Limb (tissue), 2 donors: ENCODE measurements at regions not wholly inside any gene's neighbourhood (a gene's known extent, or its start where the extent isn't known, plus 50 kb on each side); places are given as distances from the start of the nearest gene placed in this dataset.

ENCODE experiments used
- DNase-seq, 2 donors: peaks; one replicate each; pipeline ENCODE4 v3.0.0-alpha.2; 2016; ENCODE audit errors: extremely low spot score in 2 of 2

- DNase-seq = no peak
Measured at GRCh38 chr22:47394504-47395440, 632.3 kb downstream of the TBC1D22A start.

GRCh38 chr22:47393191-47393590 lies 630.7 kb downstream of the TBC1D22A start:
- DNase-seq = no peak

- no peak for DNase-seq
Measured at GRCh38 chr22:47392729-47393128, 630.3 kb downstream of the TBC1D22A start.

GRCh38 chr22:47392054-47392347 lies 629.6 kb downstream of the TBC1D22A start:
- DNase-seq = no peak

- DNase-seq = no peak
Measured at GRCh38 chr22:47391169-47392053, 629.0 kb downstream of the TBC1D22A start.

- DNase-seq = no peak
Measured at GRCh38 chr22:47390026-47390970, 627.8 kb downstream of the TBC1D22A start.

- DNase-seq = no peak
Measured at GRCh38 chr22:47389201-47389600, 626.8 kb downstream of the TBC1D22A start.

GRCh38 chr22:47388778-47389177 lies 626.3 kb downstream of the TBC1D22A start:
- DNase-seq = no peak

GRCh38 chr22:47388331-47388730 lies 625.9 kb downstream of the TBC1D22A start:
- no peak for DNase-seq

GRCh38 chr22:47386812-47387510 lies 624.5 kb downstream of the TBC1D22A start:
- no peak for DNase-seq

- no peak for DNase-seq
Measured at GRCh38 chr22:47384977-47385376, 622.5 kb downstream of the TBC1D22A start.

- no peak for DNase-seq
Measured at GRCh38 chr22:47382164-47382890, 619.9 kb downstream of the TBC1D22A start.

- DNase-seq = no peak
Measured at GRCh38 chr22:47381240-47381639, 618.8 kb downstream of the TBC1D22A start.

GRCh38 chr22:47380692-47381091 lies 618.2 kb downstream of the TBC1D22A start:
- no peak for DNase-seq

- DNase-seq = no peak
Measured at GRCh38 chr22:47379037-47379436, 616.6 kb downstream of the TBC1D22A start.

- DNase-seq = no peak
Measured at GRCh38 chr22:47377926-47378560, 615.6 kb downstream of the TBC1D22A start.

GRCh38 chr22:47376901-47377505 lies 614.6 kb downstream of the TBC1D22A start:
- DNase-seq = no peak

GRCh38 chr22:47376322-47376700 lies 613.9 kb downstream of the TBC1D22A start:
- no peak for DNase-seq
